Smooth muscle cell (in vitro differentiated cells): ENCODE measurements at regions not wholly inside any gene's neighbourhood (a gene's known extent, or its start where the extent isn't known, plus 50 kb on each side); places are given as distances from the start of the nearest gene placed in this dataset.

Experiments used
- DNase-seq: peaks from one replicate; lab custom pipeline; 2025; ENCODE audit not compliant: unreplicated experiment; lab: John Stamatoyannopoulos, UW
- H2AFZ ChIP-seq: fragments of 200-600 bp; sonication (generic); 2 replicates; pipeline ENCODE4 v1.6.0; 2016; ENCODE audit warnings: antibody characterized with exemption, low read depth, mild to moderate bottlenecking
- H3F3A ChIP-seq: fragments of 200-600 bp; sonication (generic); 2 replicates; pipeline ENCODE4 v1.6.0; 2017; ENCODE audit warnings: antibody characterized with exemption, low read depth
- H3K27ac ChIP-seq: fragments of 200-600 bp; sonication (generic); 2 replicates; pipeline ENCODE4 v1.5.1; 2016; ENCODE audit warnings: low read depth, mild to moderate bottlenecking
- H3K27me3 ChIP-seq: fragments of 200-600 bp; sonication (generic); 2 replicates; pipeline ENCODE4 v1.6.1; 2016; ENCODE audit warnings: low read depth, mild to moderate bottlenecking
- H3K36me3 ChIP-seq: fragments of 200-600 bp; sonication (generic); 2 replicates; pipeline ENCODE4 v1.5.1; 2016; ENCODE audit warnings: low read depth
- H3K4me1 ChIP-seq: fragments of 200-600 bp; sonication (generic); 2 replicates; pipeline ENCODE4 v1.5.1; 2016; ENCODE audit warnings: low read depth
- H3K4me2 ChIP-seq: fragments of 200-600 bp; sonication (generic); 2 replicates; pipeline ENCODE4 v1.6.0; 2016; ENCODE audit warnings: mild to moderate bottlenecking
- H3K4me3 ChIP-seq: fragments of 200-600 bp; sonication (generic); 2 replicates; pipeline ENCODE4 v1.5.1; 2016; ENCODE audit warnings: mild to moderate bottlenecking
- H3K79me2 ChIP-seq: fragments of 200-600 bp; sonication (generic); 2 replicates; pipeline ENCODE4 v1.6.0; 2016; ENCODE audit warnings: low read depth, mild to moderate bottlenecking
- H3K9ac ChIP-seq: fragments of 200-600 bp; sonication (generic); 2 replicates; pipeline ENCODE4 v1.6.0; 2016; ENCODE audit warnings: low read depth
- H3K9me3 ChIP-seq: fragments of 200-600 bp; sonication (generic); replicated peaks from 2 replicates; pipeline ENCODE4 v1.5.1; 2016; ENCODE audit warnings: low read depth
- H4K20me1 ChIP-seq: fragments of 200-600 bp; sonication (generic); 2 replicates; pipeline ENCODE4 v1.6.0; 2016; ENCODE audit warnings: low read depth
- CTCF ChIP-seq: fragments of 200-600 bp; sonication (generic); IDR thresholded peaks from 2 replicates; pipeline ENCODE4 v1.5.1; 2017; ENCODE audit warnings: borderline replicate concordance, mild to moderate bottlenecking, antibody characterized with exemption; ENCODE audit not compliant: insufficient read depth, poor library complexity, severe bottlenecking
- WGBS: methylation state at CpG from one replicate; pipeline ENCODE4 v1.1.7; 2016; ENCODE audit warnings: low lambda C conversion rate; 5-methylcytosine and 5-hydroxymethylcytosine counted together

GRCh38 chr4:71923070-71923469 lies 108.7 kb upstream of the NPFFR2 start:
- H2AFZ ChIP-seq: no peak overlapping the region
- H3F3A ChIP-seq: no peaks in the 10 kb centered on the region
- H3K27me3 ChIP-seq: no peaks in the 10 kb centered on the region
- no peaks in the 10 kb centered on the region for H3K4me1 ChIP-seq
- no peaks in the 10 kb centered on the region for H3K36me3 ChIP-seq
- H3K79me2 ChIP-seq: no peaks in the 10 kb centered on the region
- no peak overlapping the region for H3K4me3 ChIP-seq
- H3K9me3 ChIP-seq: no peaks in the 10 kb centered on the region
- H3K27ac ChIP-seq: no peak overlapping the region
- TF ChIP-seq CTCF: no peak
- H4K20me1 ChIP-seq: no peaks in the 10 kb centered on the region
- H3K9ac ChIP-seq: no peak overlapping the region
- DNase-seq: no peak
- whole genome bisulfite sequencing: 42% methylated on average over 1 of the region's 1 CpG
- H3K4me2 ChIP-seq: no peak overlapping the region

GRCh38 chr4:71930459-71930858 lies 101.3 kb upstream of the NPFFR2 start:
- Histone ChIP-seq H3K4me3 (no peak overlapping the region), H3K9me3 (no peaks in the 10 kb centered on the region), H3K27me3 (no peaks in the 10 kb centered on the region), H4K20me1 (no peaks in the 10 kb centered on the region), H2AFZ (no peak overlapping the region), H3K4me2 (no peak overlapping the region), H3K79me2 (no peaks in the 10 kb centered on the region), H3F3A (no peaks in the 10 kb centered on the region), H3K36me3 (no peaks in the 10 kb centered on the region), H3K9ac (no peak overlapping the region), H3K27ac (no peak overlapping the region), H3K4me1 (no peaks in the 10 kb centered on the region)
- 100% methylated on average over 1 of the region's 1 CpG for WGBS
- TF ChIP-seq CTCF: no peak
- no peak for DNase-seq

- no peak for TF ChIP-seq CTCF
- WGBS: 43% methylated on average over 3 of the region's 3 CpGs
- Histone ChIP-seq H4K20me1 (no peaks in the 10 kb centered on the region), H3K9ac (no peak overlapping the region), H3K9me3 (no peaks in the 10 kb centered on the region), H3K79me2 (no peaks in the 10 kb centered on the region), H3K4me3 (no peak overlapping the region), H2AFZ (no peak overlapping the region), H3K27me3 (no peaks in the 10 kb centered on the region), H3F3A (no peaks in the 10 kb centered on the region), H3K36me3 (no peaks in the 10 kb centered on the region), H3K4me1 (no peaks in the 10 kb centered on the region), H3K4me2 (no peak overlapping the region), H3K27ac (no peak overlapping the region)
- no peak for DNase-seq
Measured at GRCh38 chr4:71932941-71933340, 98.9 kb upstream of the NPFFR2 start.

GRCh38 chr4:71938776-71939175 lies 93.0 kb upstream of the NPFFR2 start:
- Histone ChIP-seq H2AFZ (peak overlapping the region; percentile 47), H3K27me3 (no peaks in the 10 kb centered on the region), H3K79me2 (no peaks in the 10 kb centered on the region), H3K27ac (no peak overlapping the region), H3K4me2 (no peak overlapping the region), H3K4me1 (no peaks in the 10 kb centered on the region), H3K9ac (no peak overlapping the region), H4K20me1 (no peaks in the 10 kb centered on the region), H3K4me3 (no peak overlapping the region), H3K36me3 (no peaks in the 10 kb centered on the region), H3K9me3 (no peaks in the 10 kb centered on the region), H3F3A (no peaks in the 10 kb centered on the region)
- no peak for DNase-seq
- no peak for TF ChIP-seq CTCF
